ENCODE measurements at regions not wholly inside any gene's neighbourhood (a gene's known extent, or its start where the extent isn't known, plus 50 kb on each side); places are given as distances from the start of the nearest gene placed in this dataset.

DNA sequence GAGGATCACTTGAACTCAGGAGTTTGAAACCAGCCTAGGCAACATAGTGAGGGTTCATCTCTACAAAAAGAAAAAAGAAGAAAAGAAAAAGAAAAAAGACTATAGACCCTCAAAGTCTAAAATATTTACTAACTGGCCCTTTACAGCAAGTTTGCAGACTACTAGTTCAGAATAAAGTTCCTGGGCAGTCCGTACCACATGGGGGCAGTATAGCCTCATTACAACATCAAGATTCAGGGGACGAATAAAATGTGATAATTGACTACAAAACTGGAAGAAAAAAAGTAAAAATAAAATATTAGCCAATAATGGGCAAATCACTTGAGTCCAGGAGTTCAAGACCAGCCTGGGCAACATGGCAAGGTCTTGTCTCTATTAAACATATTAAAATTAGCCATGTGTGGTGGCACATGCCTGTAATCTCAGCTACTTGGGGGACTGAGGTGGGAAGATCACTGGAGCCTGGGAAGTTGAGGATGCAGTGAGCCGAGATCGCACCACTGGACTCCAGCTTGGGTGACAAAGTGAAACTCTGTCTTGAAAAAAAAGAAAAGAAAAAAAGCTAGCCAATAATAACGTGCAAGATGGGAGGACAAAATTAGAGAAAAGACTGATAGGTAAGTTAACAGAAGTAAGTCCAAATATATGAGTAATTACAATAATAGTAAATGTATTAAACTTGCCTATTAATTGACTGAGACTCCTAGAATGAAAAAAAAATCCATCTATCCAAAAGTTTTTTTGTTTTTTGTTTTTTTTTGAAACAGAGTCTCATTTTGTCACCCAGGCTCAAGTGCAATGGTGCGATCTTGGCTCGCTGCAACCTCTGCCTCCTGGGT lies 129.4 kb upstream of the SEC14L1 start:
- in situ Hi-C loops (cut with MboI; ENCODE audit: low pct_unique_long_range_greater_than_20kb, low sequenced_read_pairs, unreplicated experiment), result no loop called here
- no peak for DNase-seq (ENCODE audit: low spot score)
- TF ChIP-seq, protein P1, sequence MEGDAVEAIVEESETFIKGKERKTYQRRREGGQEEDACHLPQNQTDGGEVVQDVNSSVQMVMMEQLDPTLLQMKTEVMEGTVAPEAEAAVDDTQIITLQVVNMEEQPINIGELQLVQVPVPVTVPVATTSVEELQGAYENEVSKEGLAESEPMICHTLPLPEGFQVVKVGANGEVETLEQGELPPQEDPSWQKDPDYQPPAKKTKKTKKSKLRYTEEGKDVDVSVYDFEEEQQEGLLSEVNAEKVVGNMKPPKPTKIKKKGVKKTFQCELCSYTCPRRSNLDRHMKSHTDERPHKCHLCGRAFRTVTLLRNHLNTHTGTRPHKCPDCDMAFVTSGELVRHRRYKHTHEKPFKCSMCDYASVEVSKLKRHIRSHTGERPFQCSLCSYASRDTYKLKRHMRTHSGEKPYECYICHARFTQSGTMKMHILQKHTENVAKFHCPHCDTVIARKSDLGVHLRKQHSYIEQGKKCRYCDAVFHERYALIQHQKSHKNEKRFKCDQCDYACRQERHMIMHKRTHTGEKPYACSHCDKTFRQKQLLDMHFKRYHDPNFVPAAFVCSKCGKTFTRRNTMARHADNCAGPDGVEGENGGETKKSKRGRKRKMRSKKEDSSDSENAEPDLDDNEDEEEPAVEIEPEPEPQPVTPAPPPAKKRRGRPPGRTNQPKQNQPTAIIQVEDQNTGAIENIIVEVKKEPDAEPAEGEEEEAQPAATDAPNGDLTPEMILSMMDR (IDR thresholded peaks at IDR 0.05; ENCODE audit: extremely low read depth, insufficient read depth, missing control alignments), result peak; percentile 70

DNA sequence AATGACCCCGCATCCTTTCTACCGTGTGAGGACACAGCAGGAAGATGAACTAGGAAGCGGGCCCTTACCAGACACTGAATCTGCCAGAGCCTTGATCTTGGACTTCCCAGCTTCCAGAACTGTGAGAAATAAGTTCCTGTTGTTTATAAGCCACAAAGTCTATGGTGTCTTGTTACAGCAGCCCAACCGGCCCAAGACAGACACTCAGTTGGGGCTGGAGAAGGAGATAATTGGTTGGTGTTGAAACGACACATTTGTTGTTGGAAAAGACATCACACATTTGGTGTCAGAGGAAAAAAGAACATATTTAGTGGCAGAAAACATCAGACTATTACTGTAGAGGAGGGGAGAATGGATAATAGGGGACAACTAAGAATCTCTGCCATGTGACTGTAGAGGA lies 122.3 kb upstream of the SEC14L1 start:
- DNase-seq (ENCODE audit: low spot score), result no peak
- TF ChIP-seq, protein P1 (IDR thresholded peaks at IDR 0.05; ENCODE audit: extremely low read depth, insufficient read depth, missing control alignments), result no peak
- in situ Hi-C loops (cut with MboI; ENCODE audit: low pct_unique_long_range_greater_than_20kb, low sequenced_read_pairs, unreplicated experiment), result no loop called here

DNA sequence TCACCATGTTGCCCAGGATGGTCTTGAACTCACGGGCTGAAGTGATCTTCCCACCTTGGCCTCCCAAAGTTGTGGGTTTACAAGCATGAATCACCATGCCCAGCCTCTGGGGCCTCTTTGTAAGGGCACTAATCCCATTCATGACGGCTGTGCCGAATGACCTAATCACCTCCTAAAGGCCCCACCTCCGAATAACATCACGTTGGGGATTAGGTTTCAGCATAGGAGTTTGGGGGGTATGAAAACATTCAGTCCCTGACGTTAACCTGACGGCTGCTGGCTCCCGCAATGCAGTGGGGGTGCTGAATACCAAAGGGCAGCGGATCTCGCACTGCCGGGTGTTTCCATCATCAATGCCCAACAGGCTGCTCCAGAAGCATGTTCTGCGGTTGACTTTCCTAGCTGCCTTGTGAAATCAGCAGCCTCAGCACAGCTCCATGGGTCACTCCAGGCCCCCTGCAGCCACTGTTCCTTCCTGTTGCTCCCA lies 120.8 kb upstream of the SEC14L1 start:
- in situ Hi-C loops (cut with MboI; ENCODE audit: low pct_unique_long_range_greater_than_20kb, low sequenced_read_pairs, unreplicated experiment), result no loop called here
- TF ChIP-seq, protein P1 (IDR thresholded peaks at IDR 0.05; ENCODE audit: extremely low read depth, insufficient read depth, missing control alignments), result no peak
- DNase-seq (ENCODE audit: low spot score), result no peak

DNA sequence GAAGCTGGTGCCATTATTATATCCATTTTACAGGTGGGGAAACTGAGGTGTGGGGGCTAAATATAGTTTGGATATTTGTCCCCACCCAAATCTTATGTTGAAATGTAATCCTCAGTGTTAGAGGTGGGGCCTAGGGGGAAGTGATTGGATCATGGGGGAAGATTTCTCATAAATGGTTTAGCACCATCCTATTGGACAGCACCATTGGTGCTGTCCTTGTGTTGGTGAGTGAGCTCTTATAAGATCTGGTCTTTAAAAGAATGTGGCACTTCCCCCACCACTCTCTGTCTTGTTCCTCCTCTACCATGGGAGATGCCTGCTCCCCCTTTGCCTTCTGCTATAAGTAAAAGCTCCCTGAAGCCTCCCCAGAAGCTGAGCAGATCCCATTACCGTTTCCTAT lies 119.8 kb upstream of the SEC14L1 start:
- no peak for DNase-seq (ENCODE audit: low spot score)
- in situ Hi-C loops (cut with MboI; ENCODE audit: low pct_unique_long_range_greater_than_20kb, low sequenced_read_pairs, unreplicated experiment), result no loop called here
- TF ChIP-seq, protein P1 (IDR thresholded peaks at IDR 0.05; ENCODE audit: extremely low read depth, insufficient read depth, missing control alignments), result no peak

DNA sequence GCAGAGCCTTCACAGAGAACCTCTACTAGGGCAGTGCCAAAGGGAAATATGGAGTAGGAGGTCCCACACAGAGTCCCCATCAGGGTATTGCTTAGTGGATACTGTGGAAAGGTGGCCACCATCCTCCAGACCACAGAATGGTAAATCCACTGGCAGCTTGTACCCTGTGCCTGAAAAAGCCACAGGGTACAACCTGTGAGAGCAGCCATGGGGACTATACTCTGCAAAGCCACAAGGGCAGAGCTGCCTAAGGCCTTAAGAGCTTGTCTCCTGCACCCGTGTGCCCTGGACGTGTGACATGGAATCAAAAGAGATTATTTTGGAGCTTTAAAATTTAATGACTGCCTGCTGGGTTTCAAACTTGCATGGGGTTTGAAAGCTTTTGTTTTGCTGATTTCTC lies 118.0 kb upstream of the SEC14L1 start:
- TF ChIP-seq, protein P1 (IDR thresholded peaks at IDR 0.05; ENCODE audit: extremely low read depth, insufficient read depth, missing control alignments), result no peak
- in situ Hi-C loops (cut with MboI; ENCODE audit: low pct_unique_long_range_greater_than_20kb, low sequenced_read_pairs, unreplicated experiment), result no loop called here
- no peak for DNase-seq (ENCODE audit: low spot score)

DNA sequence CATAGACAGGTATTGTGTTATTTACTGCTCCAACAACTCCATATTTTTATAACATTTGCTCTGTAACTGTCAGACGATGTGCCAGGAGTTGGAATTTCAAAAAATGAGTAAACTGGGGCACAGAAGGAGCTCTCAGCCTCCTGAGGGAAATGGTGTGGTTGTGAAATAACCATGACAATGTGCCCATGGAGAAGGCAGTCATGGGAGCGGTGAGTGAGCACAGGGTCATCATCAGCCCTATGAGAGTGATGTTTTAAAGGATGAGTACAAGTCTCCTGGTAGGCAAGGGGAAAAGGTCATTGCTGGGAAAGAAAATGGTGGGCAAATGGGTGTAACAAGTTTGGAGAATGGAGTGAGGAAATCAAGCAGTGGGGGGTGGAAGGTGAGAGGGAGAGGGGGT lies 115.0 kb upstream of the SEC14L1 start:
- DNase-seq (ENCODE audit: low spot score), result no peak
- TF ChIP-seq, protein P1 (IDR thresholded peaks at IDR 0.05; ENCODE audit: extremely low read depth, insufficient read depth, missing control alignments), result no peak
- in situ Hi-C loops (cut with MboI; ENCODE audit: low pct_unique_long_range_greater_than_20kb, low sequenced_read_pairs, unreplicated experiment), result no loop called here

All from GM13977 (cell line).